GM21619 (cell line): ENCODE measurements at regions not wholly inside any gene's neighbourhood (a gene's known extent, or its start where the extent isn't known, plus 50 kb on each side); places are given as distances from the start of the nearest gene placed in this dataset.
A peak's percentile ranks its signal among the peaks of the same experiment; 100 is the strongest.

Experiments used
- ATAC-seq: cut with Tn5 transposase; IDR thresholded peaks from one replicate; pipeline ENCODE4 v1.9.1; 2021; ENCODE audit not compliant: unreplicated experiment

DNA sequence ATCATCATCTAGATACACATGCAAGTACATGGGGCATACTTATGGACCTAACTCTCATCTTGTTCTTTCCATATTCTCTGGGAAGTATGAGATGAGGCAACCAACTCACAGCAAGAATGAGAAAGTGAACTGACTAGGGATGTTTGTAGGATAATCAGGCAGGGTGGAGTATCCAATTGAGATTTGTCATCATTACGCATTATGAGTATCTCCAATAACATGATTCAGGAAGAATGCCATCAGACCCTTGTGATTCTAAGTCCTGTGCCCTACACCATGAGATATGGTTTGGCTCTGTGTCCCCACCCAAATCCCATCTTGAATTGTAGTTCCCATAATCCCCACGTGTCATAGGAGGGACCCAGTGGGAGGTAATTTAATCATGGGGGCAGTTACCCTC is 154.0 kb downstream of the SLC30A10 start:
- no peak for ATAC-seq

DNA sequence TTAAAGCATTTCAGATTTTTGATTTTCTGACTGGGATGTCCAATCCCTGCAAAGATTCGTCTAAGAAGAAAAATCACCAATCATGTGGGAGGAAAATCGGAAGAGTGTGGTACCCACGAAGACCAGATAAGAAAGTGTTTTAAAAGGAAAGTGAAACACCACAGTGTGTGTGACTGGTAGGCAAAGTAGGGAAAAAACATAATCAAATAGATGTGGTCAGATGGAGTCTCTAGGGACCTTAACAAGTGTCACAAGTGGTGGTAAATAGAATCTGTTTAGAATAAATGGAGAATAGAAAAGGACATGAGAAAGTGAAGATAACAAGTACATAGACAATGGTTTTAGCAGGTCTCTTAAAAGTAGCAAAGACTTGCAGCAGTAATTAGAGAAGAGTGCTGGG is 154.6 kb downstream of the SLC30A10 start:
- ATAC-seq = peak; percentile 100

DNA sequence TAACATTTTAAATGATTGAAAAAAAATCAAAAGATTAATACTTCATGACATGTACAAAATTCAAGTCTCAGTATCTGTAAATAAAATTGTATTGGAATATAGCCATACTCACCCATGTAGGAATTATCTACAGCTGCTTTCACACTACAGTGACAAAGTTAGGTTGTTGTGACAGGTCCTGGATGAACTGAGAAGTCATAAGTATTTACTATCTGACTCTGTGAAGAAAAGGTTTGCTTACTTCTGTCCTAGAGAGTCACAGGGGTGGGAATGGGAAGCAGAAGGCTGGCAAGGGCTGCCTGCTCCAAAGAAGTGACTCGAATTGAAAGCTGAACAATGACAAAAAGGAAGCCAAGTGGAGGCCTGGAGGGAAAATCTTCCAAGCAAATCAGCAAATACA is 155.2 kb downstream of the SLC30A10 start:
- ATAC-seq = no peak

DNA sequence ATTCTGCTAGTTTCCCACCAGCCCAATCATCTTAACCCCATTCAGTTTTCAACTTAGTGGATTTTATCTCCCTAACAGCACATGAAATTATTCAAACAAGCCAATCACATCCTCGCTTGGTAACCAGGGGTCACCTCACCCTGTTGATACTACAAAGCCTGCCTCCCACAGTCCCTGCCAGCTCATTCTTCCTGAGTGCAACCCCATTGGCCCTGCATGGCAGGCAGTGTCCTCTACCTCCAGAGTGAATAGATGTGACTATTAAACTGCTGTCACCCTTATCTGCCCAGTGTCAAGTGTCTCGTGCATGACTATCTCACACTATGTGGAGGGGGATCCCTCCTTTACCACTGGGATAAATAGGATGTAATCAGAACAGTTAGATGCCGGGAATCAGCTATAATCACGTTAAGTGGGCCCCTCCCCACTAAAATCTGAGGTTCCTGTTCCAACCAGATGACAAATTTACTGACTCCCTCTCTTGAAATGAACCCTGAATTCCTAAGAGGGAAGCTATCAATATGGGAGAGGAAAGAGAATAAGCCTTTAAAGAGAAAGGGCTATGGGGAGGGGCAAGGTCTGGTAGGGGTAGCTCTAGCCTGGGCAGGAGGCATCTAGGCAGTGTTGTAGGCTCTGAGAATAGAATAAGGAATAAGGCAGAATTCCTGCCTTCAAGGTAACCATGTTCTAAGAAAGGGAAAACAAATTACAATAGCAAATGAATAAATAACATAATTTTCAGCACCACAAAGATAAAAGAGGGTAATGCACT is 155.9 kb downstream of the SLC30A10 start:
- no peak for ATAC-seq

DNA sequence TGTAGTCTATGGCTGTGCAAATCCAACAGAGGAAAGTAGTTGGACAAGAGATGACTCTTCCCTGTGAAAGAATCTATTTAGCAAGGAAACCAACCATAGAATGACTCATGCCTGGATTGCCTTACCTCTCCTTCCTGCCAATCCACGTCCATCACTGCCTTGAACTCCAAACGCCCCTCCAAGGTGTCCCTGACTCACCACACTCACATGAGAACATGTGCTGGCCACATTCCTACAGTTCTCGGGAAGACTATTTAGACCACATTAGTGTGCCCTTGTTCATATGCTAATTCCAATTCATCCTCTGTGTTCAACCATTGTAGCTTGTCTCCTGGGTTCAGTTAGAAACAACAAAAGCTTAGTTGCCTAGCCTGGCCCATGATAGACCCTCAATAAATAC is 157.3 kb downstream of the SLC30A10 start:
- no peak for ATAC-seq

DNA sequence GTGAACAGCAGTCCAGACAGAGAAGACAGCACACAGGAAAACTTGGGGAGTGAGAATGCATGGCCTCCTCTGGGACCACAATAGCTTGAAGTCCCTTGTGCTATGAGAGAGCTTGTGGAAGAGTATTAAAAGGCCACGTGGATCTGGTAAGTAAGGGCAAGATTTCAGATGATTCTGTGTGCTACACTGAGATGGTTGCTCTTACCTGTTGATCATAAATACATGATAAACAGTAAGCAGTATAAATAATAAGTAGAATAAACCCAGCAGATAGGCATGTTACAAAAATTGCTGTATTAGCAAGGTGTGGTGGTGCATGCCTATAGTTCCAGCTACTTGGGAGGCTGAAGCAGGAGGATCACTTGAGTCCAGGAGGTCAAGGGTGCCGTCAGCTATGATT is 150.4 kb upstream of the ZC3H11B start:
- ATAC-seq = no peak

DNA sequence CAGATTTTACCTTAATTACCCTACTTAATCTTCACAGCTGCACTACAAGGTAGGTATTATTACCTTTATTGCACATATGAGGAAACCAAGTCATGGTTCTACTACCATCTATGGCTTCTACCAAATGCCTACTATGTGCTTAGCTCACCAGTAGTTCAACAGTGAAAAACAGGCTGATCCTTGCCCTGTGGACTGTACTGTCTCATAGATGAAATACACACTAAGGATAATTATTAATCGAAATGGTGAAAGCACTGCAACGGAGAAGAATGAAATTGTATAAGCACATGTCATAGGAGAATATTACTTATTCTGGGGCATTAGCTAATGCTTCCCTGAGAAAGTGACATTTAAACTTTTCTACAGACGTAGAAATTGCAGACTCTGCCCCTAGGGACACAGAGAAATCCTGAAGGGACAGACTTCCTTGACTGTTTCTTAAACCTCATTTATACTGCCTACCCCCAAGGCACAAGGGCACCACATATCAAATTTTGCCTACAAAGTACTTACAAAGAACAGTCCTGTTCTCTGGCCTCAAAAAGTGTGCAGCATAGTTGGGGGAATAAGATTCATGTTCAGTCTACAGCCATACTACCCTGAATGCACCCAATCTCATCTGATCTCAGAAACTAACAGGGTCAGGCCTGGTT is 148.4 kb upstream of the ZC3H11B start:
- ATAC-seq = no peak

DNA sequence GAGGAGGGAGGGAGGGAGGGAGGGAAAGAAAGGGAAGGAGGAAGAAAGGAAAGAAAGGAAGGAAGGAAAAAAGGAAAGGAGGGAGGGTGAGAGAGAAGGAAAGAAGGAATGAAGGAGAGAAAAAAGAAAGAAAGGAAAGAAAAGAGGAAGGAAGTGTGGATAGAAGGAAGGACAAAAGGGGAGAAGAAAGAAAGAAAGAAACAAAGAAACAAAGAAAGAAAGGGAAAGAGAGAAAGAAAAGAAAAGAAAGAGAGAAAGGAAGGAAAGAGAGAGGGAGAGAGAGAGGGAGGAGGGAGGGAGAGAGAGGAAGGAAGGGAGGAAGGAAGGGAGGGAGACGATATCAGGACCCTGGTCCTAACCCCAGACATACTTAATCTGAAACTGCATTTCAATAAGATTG is 146.2 kb upstream of the ZC3H11B start:
- no peak for ATAC-seq

DNA sequence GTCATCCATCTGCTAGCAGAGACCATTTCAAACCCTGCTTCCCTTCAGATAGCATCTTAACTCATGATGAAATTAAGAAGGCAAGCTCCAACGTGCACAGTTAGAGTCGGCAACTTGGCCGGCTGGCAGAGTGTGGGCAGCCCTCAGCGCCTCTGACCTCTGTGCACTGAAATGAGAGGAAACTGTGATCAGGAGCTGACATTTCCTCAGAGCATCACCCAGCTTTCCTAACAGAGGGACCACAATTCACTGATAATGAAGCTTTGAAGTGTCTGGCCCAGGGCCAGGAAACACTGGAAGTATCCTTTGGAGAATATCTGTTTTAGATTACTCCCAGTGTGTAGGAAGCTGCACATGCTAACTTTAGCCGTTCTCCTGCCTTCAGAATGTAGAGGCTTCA is 145.0 kb upstream of the ZC3H11B start:
- ATAC-seq = no peak

DNA sequence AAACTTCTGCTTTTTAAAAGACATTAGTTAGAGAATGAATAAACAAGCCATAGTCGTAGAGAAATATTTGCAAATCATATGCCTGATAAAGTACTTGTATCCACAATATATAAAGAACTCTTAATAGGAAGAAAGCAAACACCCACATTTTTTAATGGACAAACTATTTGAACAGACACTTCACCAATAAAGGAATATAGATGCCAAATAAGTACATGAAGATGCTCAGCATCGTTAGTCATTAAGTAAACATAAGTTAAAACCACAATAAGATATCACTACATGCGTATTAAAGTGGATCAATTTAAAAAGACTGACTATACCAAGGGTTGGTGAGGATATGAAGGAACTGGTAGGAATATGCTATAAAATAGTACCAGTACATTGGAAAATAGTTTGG is 142.3 kb upstream of the ZC3H11B start:
- no peak for ATAC-seq

DNA sequence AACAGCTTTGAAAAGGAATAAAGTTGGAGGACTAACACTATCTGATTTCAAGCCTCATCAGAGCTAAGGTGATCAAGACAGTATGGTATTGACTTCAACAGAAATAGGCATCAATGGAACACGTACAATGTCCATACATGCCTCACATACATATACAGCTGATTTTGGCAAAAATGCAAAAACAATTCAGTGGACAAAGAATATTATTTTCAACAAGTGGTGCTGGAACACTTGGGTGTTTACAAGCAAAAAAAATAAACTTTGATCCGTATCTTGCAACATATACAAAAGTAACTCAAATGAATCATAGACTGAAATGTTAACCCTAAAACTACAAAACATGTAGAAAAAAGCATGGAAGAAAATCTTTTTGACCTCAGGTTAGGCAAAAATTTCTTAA is 141.9 kb upstream of the ZC3H11B start:
- ATAC-seq = no peak

DNA sequence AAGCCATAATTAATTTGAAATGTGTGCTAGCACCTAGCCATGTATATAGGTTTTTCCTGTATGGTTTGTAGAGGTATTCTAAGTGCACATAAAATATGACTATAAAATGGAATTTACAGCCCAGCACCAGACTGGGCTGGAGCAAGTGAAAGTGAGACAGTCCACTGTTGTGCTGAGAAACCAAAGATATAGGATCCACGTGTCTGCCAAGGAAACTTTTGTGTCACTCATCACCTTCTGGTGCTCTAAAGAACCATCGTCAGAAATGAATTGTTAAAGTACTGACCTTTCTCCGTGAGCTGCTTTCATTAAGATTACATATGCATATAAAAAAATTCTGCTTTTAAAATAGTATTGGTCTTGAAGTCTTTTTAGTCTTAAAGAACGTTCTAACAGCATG is 141.0 kb upstream of the ZC3H11B start:
- ATAC-seq = no peak

DNA sequence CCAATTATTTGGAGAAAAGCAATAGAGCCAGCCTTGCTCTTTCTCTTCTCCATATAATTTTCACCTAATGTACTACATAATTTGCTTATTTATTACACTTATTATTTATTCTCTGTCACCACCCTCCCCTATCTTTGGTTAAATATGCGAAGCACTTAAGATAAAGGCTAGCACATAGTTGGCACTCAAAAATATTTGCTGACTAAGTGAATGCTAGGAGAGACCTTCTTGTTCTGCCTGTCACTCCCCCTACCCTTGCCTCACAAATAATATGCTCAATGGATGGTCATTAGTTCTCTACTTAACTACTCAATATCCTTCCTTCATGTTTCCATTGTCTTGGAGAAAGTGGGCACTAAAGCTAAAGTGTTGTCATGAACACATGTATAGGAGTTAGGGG is 139.7 kb upstream of the ZC3H11B start:
- ATAC-seq = no peak

DNA sequence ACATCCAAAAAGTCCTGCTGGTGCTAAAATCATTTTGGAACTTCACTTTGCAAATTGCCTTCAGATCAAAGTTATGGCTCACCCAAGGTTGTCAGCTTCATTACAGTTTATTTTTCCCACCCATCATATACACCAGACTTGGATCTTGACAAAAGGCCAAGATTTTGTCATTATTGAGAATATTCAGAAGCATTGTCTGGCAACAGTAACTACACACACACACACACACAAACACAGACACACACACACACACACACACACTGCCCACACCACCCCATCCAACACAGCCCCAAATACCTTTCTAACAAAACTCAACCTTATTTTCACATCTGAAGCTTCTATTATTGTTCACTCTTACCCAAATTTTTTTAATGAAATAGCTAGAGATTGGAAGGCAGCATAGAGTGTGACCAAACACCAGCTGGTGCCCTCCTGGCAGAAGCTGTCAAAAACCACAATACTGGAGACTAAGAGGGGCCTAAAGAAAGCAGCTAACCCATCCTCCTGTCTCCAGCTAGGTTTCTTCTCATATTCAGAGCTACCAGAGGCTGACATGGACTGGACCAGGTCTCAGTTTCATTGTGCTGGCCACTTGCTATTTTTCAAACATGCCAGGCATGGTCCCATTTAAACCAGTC is 139.1 kb upstream of the ZC3H11B start:
- no peak for ATAC-seq

DNA sequence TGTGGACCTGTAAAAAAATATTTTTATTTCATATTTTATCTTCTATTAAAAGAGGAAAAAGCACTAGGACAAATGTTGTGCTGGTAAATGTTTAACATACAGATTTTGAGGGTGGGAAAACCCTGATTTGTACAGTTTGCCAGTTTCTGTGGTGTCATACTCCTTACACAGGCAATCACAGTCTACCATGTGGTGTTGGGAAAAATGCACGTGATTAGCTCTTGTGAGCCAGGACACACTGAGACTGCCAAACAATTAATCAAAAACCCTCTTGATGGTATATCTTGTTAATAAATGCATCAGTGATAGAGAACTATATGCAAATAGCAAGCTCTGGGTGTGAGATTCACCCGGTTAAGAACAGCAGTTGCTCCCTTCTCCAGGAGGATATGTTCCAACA is 136.5 kb upstream of the ZC3H11B start:
- no peak for ATAC-seq

DNA sequence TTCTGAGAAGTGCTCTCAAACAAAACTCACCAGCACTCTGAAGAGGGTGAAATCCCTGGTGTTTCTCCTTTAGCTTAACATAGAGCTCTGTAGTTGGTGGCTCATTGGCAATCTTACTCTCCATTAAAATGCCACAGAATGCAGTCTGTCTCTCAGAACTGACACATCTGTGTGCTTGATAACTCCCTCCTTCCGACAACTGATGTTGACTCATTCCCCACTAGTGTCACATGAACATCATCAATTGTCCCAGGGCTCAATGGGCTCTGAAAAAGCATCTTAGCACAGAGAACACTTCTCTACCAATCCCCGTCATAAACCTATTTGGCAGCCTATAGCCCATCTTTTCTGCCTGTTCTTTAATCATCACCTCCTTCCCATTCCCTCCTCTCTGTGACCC is 133.2 kb upstream of the ZC3H11B start:
- ATAC-seq = no peak

DNA sequence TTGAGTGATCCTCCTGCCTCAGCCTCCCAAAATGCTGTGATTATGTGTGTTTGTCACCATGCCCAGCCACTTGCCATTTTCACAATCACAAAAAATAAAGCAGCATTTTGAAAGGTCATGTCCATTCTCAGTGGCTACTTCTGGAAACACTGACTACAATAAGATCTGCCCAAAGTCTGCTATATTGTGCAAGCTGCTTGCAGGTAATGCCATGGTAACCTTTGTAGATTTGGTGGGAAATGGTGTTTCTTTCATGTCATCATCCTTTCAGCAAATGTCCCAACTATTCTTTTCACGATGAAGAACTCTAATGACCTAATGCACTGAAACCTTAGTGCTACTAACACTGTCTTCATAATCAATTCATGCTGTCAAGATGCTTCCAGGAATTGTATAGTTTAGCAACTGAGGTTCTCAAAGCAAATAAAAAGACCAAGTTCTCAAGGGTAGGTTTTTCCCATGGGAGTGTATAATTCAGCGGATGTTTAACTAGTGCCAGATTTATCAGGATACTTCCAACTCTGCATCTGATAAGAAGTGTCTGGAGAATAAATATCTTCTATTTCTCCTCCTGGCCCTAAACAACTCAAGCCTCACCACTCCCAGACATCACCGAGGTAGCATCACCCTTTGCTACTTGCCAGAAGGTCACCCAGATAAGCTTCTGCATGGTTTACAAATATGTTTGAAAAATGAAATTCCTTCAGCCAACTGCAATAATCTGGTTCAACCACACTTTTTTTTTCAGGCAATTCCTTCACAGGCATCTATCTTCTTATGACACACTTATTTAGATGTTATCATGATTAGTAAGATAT is 132.0 kb upstream of the ZC3H11B start:
- ATAC-seq = no peak

DNA sequence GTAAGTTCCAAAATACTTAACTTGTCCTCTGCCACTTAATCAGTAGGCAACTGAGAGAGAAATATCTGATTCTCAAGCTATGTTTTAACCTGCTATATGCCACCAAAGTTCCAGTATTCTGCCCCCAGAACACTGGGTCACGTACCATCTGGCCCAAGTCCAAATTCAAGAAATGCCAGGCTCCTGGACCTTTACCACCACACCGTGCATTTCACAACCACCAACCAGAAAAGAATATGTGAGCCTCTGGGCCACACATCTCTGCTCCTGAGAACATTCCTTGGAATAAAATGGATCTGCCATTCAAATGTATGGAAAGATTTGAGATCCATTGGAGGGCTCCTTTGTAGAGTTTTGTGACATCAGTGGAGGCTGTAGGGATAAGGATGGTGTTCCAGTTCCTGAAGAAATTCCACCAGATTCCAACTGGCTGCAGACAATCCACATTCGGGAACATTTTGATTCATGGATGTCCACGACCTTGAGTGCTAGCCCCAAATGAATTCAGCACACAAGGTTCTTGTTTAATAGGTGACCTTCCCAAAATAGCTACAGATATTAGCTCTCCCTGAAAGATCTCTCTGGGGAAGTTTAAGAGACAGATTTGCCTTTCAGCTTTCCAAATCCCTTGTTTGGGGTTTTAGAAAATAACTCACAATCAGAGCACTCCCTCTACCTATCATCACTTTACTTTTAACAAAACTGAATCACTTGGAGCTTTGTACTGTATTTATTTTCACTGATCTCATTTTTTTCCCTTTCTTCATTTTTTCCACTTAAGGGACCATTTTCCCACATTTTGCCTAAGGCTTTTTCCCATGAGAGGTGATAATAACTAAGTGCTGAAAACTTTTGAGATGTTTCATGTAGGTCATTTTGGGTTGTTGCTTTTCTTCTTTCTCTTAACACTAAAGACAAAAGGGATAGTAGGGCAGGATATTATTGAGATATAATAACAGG is 128.4 kb upstream of the ZC3H11B start:
- ATAC-seq = no peak

DNA sequence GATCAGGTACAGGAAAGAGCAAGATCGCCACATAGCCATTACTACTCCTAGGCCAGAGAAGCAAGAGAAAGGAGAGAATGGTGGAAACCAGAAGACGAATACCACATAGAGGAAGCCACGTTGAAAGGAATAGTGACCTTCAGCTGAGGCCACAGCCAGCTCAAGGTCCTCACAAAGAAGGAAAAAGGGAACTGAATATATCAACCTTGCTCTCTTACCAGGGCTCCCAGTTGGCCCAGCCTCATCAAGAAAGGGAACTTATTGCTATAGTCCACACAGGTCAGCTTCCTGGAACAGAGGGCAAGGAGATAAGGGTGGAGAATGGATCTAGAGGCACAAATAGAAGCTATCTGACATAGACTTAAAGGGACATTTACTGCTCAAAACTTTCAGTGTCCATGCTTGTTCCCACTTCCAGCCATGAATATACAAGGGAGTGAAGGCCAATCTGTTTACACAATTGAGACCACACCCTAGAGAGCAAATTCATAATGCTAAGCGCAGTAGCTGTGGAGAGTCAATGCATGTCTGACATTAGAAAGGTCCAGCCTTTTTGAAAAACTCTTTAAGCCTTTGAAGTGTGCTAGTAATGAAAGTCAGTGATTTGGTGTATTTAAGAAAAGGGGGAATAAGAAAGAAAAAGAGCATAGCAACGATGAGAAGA is 120.7 kb upstream of the ZC3H11B start:
- no peak for ATAC-seq
